ENCODE measurements at regions not wholly inside any gene's neighbourhood (a gene's known extent, or its start where the extent isn't known, plus 50 kb on each side); places are given as distances from the start of the nearest gene placed in this dataset.

DNA sequence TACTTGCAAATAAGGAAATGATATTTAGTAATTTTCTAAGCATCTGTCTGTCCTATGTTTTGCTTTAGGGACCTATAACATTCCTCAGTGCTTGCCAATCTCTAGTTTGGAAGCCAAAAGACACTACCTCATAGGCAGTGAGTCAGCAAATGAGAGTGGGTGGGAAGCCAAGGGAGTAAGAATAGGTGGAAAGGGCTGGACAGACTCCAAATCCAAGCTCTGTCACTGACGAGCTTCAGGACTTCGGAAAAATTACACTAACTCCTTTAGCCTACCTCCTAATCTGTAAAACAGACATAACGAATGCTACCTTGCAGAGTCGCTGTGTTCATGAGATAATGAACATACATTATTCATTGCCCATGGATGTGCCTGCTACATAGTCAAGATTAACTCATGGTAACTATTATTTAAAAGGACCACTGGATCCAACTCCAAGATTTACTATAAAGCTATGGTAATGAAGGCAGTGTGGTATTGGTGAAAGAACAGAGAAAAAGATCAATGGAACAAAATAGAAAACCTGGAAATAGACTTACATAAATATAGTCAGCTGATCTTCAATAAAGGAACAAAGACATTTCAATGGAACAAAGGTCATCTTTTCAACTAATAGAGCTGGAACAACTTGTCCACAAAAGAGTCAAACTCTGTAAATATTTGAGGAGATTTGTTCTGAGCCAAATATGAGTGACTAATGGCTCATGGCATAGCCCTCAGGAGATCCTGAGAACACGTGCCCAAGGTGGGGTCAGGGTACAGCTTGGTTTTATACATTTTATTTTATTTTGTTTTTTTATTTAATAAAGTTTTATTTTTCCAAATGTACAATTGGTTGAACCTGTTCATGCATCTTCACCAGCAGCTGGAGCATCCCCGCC lies 64.1 kb downstream of the FAM50B start (continued):
- TF ChIP-seq NFIC (IDR thresholded peaks at IDR 0.05) (peak; percentile 91), PTBP1 (IDR thresholded peaks at IDR 0.05; ENCODE audit: low read depth, low read length) (no peak), DACH1 (IDR thresholded peaks at IDR 0.05; ENCODE audit: partially characterized antibody) (peak; percentile 41), CBFA2T3 (IDR thresholded peaks at IDR 0.05) (peak; percentile 95), SMARCE1 (IDR thresholded peaks at IDR 0.05) (peak; percentile 77), NCOA2 (IDR thresholded peaks at IDR 0.05; ENCODE audit: partially characterized antibody in 2 of 2) (peak in 1 of 2 experiments; percentile 60), TRIM24 (IDR thresholded peaks at IDR 0.05) (peak; percentile 57 to 61; a peak in 2 of 4 replicates), PHF20 (IDR thresholded peaks at IDR 0.05; ENCODE audit: partially characterized antibody) (no peak), ZNF124 (CRISPR knock-in tag; IDR thresholded peaks at IDR 0.05) (no peak), SETDB1 (IDR thresholded peaks at IDR 0.05; ENCODE audit: low read length) (no peak), ZNF644 (tag; IDR thresholded peaks at IDR 0.05; ENCODE audit: low read depth) (no peak), NONO (IDR thresholded peaks at IDR 0.05; ENCODE audit: low read depth in 2 of 2, low read length in 1 of 2) (0 out of 4 replicates have a peak, but pooled peaks of 1 of the 2 experiments have one; percentile 25), SPI1 (IDR thresholded peaks at IDR 0.05; ENCODE audit: borderline replicate concordance, low read depth, low read length) (peak; percentile 39; the same call in 1 of the 2 replicates), CTBP1 (IDR thresholded peaks at IDR 0.05; ENCODE audit: borderline replicate concordance) (peak; percentile 56; the same call in 1 of the 2 replicates), SUPT5H (IDR thresholded peaks at IDR 0.05) (no peak), HCFC1 (IDR thresholded peaks at IDR 0.05; ENCODE audit: low read depth, low read length) (no peak), BCOR (IDR thresholded peaks at IDR 0.05) (no peak), CBFA2T2 (conservative IDR thresholded peaks at IDR 0.05) (peak; percentile 90), STAG1 (CRISPR knock-in tag; IDR thresholded peaks at IDR 0.05; ENCODE audit: borderline replicate concordance) (no peak), NFXL1 (CRISPR knock-in tag; IDR thresholded peaks at IDR 0.05) (no peak)
- TF ChIP-seq, protein P1, sequence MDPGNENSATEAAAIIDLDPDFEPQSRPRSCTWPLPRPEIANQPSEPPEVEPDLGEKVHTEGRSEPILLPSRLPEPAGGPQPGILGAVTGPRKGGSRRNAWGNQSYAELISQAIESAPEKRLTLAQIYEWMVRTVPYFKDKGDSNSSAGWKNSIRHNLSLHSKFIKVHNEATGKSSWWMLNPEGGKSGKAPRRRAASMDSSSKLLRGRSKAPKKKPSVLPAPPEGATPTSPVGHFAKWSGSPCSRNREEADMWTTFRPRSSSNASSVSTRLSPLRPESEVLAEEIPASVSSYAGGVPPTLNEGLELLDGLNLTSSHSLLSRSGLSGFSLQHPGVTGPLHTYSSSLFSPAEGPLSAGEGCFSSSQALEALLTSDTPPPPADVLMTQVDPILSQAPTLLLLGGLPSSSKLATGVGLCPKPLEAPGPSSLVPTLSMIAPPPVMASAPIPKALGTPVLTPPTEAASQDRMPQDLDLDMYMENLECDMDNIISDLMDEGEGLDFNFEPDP (CRISPR knock-in tag; IDR thresholded peaks at IDR 0.05): no peak
- TF ChIP-seq, protein P2, sequence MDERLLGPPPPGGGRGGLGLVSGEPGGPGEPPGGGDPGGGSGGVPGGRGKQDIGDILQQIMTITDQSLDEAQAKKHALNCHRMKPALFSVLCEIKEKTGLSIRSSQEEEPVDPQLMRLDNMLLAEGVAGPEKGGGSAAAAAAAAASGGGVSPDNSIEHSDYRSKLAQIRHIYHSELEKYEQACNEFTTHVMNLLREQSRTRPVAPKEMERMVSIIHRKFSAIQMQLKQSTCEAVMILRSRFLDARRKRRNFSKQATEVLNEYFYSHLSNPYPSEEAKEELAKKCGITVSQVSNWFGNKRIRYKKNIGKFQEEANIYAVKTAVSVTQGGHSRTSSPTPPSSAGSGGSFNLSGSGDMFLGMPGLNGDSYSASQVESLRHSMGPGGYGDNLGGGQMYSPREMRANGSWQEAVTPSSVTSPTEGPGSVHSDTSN (CRISPR knock-in tag; IDR thresholded peaks at IDR 0.05; ENCODE audit: low read depth): no peak
- TF ChIP-seq, protein P2 (tag; conservative IDR thresholded peaks at IDR 0.05; ENCODE audit: low read depth): peak; percentile 47
- TF ChIP-seq, protein P3, sequence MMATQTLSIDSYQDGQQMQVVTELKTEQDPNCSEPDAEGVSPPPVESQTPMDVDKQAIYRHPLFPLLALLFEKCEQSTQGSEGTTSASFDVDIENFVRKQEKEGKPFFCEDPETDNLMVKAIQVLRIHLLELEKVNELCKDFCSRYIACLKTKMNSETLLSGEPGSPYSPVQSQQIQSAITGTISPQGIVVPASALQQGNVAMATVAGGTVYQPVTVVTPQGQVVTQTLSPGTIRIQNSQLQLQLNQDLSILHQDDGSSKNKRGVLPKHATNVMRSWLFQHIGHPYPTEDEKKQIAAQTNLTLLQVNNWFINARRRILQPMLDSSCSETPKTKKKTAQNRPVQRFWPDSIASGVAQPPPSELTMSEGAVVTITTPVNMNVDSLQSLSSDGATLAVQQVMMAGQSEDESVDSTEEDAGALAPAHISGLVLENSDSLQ (IDR thresholded peaks at IDR 0.05): no peak
- TF ChIP-seq, protein P4, sequence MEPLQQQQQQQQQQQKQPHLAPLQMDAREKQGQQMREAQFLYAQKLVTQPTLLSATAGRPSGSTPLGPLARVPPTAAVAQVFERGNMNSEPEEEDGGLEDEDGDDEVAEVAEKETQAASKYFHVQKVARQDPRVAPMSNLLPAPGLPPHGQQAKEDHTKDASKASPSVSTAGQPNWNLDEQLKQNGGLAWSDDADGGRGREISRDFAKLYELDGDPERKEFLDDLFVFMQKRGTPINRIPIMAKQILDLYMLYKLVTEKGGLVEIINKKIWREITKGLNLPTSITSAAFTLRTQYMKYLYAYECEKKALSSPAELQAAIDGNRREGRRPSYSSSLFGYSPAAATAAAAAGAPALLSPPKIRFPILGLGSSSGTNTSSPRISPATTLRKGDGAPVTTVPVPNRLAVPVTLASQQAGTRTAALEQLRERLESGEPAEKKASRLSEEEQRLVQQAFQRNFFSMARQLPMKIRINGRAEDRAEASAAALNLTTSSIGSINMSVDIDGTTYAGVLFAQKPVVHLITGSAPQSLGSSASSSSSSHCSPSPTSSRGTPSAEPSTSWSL (CRISPR knock-in tag; IDR thresholded peaks at IDR 0.05; ENCODE audit: borderline replicate concordance): no peak
